Right kidney (tissue), 1 donor: ENCODE measurements at regions not wholly inside any gene's neighbourhood (a gene's known extent, or its start where the extent isn't known, plus 50 kb on each side); places are given as distances from the start of the nearest gene placed in this dataset.

Experiments
- DNase-seq: peaks from one replicate; pipeline ENCODE4 v3.0.0-alpha.2; 2016

GRCh38 chr2:226020956-226021355 is 621.4 kb downstream of the NYAP2 start:
- no peak for DNase-seq

GRCh38 chr2:226020176-226020575 is 620.7 kb downstream of the NYAP2 start:
- no peak for DNase-seq

GRCh38 chr2:226018641-226019040 is 619.1 kb downstream of the NYAP2 start:
- DNase-seq = no peak

DNA sequence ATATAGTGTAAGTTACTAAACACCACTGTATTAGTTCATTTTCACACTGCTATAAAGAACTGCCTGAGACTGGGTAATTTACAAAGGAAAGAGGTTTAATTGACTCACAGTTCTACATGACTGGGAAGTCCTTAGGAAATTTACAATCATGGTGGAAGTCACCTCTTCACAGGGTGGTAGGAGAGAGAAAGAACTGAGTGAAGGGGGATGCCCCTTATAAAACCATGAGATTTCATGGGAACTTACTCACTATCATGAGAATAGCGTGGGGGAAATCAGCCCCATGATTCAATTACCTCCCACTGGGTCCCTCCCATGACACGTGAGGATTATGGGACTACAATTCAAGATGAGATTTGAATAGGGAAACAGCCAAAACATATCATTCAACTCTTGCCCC is 618.0 kb downstream of the NYAP2 start:
- no peak for DNase-seq

- no peak for DNase-seq
Observed at GRCh38 chr2:226017107-226017506, 617.6 kb downstream of the NYAP2 start.

GRCh38 chr2:226011716-226012450 is 612.4 kb downstream of the NYAP2 start:
- DNase-seq = no peak

DNA sequence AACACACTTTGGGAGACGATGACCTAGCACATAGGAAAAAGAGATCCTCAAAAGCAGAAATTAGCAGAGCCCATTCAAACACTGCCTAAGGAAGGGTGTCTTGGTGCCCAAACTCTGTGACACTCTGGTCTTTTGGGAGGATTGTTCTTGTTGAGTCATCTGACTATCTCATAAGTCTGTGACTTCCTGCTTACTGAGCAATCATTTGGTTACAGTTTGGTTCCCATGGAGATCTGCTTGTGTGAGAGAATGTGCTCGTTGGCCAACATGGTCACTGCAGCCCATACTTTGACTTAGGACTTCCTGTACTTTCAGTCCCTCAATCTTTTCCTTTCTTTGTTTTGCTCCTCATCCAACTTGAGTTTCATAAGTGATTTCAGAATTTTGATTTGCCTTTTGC is 602.9 kb downstream of the NYAP2 start:
- DNase-seq = no peak

- DNase-seq = no peak
Observed at GRCh38 chr2:226001716-226002115, 602.2 kb downstream of the NYAP2 start.

DNA sequence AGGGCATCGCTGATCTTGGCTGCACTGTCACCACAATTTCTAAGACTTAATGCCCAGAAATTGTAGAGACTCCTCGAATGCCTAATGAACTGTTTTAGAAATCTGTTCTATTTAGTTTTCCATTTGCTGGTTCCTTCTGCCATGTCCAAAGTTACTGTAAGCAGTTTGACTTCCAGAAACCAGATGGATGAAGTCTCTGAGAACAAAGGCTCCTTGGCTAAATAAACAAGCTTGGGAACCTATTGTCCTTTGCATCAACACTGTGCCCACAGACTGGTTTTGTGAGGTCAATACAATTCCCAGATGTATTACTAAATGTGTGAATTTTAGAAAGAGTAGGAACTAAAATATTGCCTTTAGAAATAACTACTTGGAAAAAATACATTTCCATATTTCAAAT is 600.2 kb downstream of the NYAP2 start:
- no peak for DNase-seq

GRCh38 chr2:225998653-225999052 is 599.1 kb downstream of the NYAP2 start:
- DNase-seq = no peak

DNA sequence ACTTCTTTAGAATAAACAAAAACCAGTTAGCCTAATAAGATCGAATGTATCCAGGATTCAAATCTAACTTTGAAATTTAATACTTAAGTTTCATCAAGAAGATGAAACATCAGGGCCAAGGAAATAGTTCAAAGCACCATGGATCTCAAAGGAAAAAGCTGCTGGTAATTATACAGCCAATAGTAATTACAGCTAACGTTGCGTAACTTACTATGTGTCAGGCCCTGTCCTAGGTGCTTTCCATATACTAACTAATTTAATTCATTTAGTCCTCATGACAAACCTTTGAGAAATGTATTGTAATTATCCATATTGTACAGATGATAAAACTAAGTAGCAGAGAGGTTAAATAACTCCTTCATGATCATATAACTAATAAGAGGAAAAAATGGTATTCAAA is 598.6 kb downstream of the NYAP2 start:
- no peak for DNase-seq

- no peak for DNase-seq
Observed at GRCh38 chr2:225996462-225996828, 596.9 kb downstream of the NYAP2 start.

- DNase-seq = no peak
Observed at GRCh38 chr2:225995796-225996461, 596.4 kb downstream of the NYAP2 start.

DNA sequence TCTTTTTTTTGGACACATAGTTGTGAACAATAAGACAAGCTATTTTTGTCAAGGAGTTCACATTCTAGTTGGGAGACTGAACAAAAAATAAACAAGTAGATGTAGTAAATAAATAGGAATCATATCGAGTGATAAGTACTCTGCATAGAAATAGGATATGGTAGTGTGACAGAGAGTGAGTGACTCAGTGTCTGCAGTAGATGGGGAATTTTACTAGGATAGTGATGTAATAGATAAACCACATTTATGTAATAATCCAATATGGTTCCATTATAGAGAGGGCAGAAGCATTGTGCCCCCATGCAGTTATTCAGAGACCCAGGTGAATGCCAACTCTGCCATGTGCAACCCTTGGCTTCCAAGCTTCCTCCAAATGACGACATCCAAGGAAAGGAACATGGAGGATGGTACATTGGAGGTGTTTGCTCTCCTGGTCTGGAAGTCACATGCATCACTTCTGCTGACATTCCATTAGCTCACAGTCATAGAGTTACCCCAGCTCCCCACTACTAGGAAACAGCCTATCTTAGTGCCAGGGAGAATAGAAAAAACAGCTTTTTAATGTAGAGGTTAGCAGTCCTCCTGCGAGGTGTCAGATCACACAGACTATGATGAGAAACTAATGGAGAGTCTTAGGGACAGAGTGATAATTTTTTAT is 595.4 kb downstream of the NYAP2 start:
- no peak for DNase-seq

- DNase-seq = no peak
Observed at GRCh38 chr2:225993430-225993829, 593.9 kb downstream of the NYAP2 start.

DNA sequence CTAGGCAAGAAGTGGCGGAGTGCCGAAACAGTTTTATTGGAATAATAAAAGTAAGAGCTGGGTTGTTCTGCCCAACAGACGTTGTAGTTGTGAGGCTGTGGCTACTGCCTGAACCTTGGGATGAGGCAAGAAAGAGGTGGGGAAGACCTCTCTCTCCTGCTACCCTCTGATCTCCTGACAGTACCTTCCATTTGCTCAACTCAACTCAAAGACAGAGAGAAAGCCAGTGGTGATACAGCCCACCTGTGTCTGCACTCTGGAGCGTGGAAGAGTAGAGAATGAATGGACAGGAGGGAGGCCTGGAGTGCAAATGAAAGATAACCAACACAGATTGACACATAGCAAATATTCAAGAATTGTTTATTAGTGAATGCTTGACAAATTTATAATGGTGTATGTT is 590.3 kb downstream of the NYAP2 start:
- DNase-seq = no peak

GRCh38 chr2:225980372-225980771 is 580.9 kb downstream of the NYAP2 start:
- no peak for DNase-seq

DNA sequence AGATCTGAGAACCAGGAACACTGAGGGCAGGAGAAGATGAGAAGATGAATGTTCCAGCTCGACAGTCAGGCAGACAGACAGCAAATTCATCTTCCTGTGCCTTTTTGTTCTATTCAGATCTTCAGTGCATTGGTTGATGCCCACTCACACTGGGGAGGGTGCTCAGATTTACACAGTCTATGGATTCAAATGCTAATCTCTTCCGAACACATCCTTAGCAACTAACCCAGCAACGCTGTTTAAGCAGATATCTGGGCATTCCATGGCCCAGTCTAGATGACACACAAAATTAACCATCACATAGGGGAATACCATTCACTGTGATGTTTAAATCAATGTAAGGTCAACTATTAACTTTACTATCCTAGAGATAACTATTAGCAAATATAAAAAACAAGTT is 571.9 kb downstream of the NYAP2 start:
- DNase-seq = no peak

DNA sequence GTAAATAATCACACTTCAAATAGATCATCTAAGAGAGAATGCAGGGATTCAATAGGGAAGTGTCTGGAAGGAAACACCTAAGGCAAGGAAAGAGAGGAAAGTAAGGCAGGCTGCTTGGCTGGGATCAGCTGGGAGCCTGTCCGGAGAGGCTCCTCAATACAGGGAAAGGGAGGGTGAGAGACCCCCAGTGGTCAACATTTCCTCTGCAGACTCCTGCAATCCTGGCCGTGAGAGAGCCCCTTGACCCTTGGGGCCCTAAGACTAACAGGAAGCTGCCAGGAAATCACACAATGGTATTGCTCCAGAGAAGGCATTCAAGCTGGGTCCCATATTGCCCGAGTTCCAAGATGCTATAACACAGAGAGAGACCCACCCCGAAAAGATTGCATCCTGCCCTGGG is 549.4 kb downstream of the NYAP2 start:
- no peak for DNase-seq

DNA sequence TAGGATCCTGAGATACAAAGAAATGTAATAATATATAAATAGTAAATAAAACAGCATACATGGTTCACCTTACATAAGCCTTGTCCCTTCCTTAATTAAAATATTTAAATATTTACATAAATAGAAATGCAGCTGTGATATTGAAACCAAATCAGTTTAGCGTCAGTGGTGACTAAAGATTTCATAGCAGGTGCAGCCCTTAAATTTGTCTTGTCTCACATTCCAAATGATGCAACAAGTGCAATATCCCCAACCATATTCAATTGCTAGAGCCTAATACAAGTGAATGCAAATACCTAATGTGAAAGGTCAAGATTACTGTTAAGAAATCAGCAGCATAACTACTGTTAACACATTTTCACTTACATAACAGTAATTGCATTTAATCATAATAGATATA is 539.5 kb downstream of the NYAP2 start:
- no peak for DNase-seq

GRCh38 chr2:225937625-225938187 is 538.2 kb downstream of the NYAP2 start:
- DNase-seq = no peak

DNA sequence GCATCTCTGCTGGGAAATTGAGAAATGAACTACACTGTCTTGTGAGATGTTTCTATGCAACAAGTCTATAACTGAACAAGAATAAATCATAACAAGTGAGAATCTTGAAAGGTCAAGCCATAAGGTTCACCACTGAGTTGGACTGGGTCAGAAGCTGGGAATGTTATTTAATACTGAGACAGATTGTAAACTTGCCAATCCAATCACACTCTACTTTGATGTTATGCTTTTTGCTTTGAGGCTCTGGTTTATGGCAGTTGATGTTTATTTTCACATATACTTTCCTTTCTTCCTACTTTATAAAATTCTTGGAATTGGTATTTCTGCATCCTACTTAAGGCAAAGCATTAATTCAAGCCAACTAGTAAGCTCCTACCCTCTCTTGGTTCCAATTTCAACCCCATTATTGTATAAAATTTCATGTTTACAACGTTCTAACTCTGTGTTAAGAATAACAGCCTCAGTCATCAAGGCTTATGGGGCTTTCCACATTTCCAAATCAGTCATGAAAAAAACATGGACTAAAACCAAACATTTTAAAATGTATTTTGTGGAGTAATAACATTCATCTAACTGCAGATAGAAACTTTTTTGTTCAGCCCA is 533.4 kb downstream of the NYAP2 start:
- no peak for DNase-seq

DNA sequence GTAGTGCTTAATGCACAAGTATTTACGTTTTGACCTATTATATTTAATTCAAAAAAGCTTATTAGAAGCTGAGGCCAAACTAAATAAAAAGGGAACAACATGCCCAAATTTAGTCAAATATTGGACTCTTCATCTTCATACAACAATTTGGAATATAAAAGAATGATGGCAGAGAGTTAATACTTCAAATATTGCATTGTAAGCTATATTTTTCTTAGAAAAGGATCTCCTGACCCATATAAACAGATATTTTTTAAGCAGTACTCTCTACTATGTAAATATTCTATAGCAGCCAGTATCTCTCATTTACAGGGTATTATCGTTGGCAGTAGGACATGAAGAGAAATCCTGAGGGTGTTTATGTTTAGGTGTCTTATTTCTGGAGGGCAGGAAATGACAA is 531.2 kb downstream of the NYAP2 start:
- DNase-seq = no peak
